DOHH2 (cell line): ENCODE measurements at regions not wholly inside any gene's neighbourhood (a gene's known extent, or its start where the extent isn't known, plus 50 kb on each side); places are given as distances from the start of the nearest gene placed in this dataset.
"Not testable (repeated sequence)": the region's sequence is repeated elsewhere in the genome, so short reads cannot be mapped to it uniquely, and the experiment has no call there.

Source experiments
- H3F3A ChIP-seq: fragments of 200-600 bp; sonication (generic), shearing (Covaris generic); 2 replicates; pipeline ENCODE4 v1.6.0; 2016; ENCODE audit warnings: antibody characterized with exemption, mild to moderate bottlenecking; ENCODE audit not compliant: control insufficient read depth, insufficient read depth
- H3K27ac ChIP-seq: fragments of 200-600 bp; sonication (generic); 2 replicates; pipeline ENCODE4 v1.5.1; 2014; ENCODE audit warnings: low read depth, mild to moderate bottlenecking, low read length, moderate library complexity
- H3K27me3 ChIP-seq: fragments of 200-600 bp; sonication (generic); 2 replicates; pipeline ENCODE4 v1.6.1; 2014; ENCODE audit warnings: mild to moderate bottlenecking, low read length, mixed read lengths; ENCODE audit not compliant: control insufficient read depth
- H3K36me3 ChIP-seq: fragments of 200-600 bp; sonication (generic); 2 replicates; pipeline ENCODE4 v1.6.1; 2014; ENCODE audit warnings: mild to moderate bottlenecking, low read length, moderate library complexity, mixed read lengths; ENCODE audit not compliant: control insufficient read depth
- H3K4me1 ChIP-seq: fragments of 200-600 bp; sonication (generic); 2 replicates; pipeline ENCODE4 v1.6.1; 2014; ENCODE audit warnings: mild to moderate bottlenecking, low read length, mixed read lengths; ENCODE audit not compliant: control insufficient read depth
- H3K4me2 ChIP-seq: fragments of 200-600 bp; sonication (generic); 2 replicates; pipeline ENCODE4 v1.6.0; 2014; ENCODE audit warnings: mild to moderate bottlenecking, low read length, moderate library complexity
- H3K4me3 ChIP-seq: fragments of 200-600 bp; sonication (generic); 2 replicates; pipeline ENCODE4 v1.5.1; 2014; ENCODE audit warnings: mild to moderate bottlenecking, low read length, mixed read lengths
- H3K79me2 ChIP-seq: fragments of 200-600 bp; sonication (generic); 2 replicates; pipeline ENCODE4 v1.6.1; 2014; ENCODE audit warnings: mild to moderate bottlenecking, low read length, mixed read lengths; ENCODE audit not compliant: control insufficient read depth
- H3K9me2 ChIP-seq: fragments of 200-600 bp; sonication (generic); replicated peaks from 2 replicates; pipeline ENCODE4 v1.6.1; 2014; ENCODE audit warnings: mild to moderate bottlenecking, low read length, mixed read lengths; ENCODE audit not compliant: control insufficient read depth
- H3K9me3 ChIP-seq: fragments of 200-600 bp; sonication (generic); 2 replicates; pipeline ENCODE4 v1.6.1; 2014; ENCODE audit warnings: antibody characterized with exemption, low read length, mixed read lengths; ENCODE audit not compliant: control insufficient read depth, insufficient read depth
- H4K20me1 ChIP-seq: fragments of 200-600 bp; sonication (generic); 2 replicates; pipeline ENCODE4 v1.6.0; 2014; ENCODE audit warnings: low read depth, mild to moderate bottlenecking, antibody characterized with exemption, low read length, moderate library complexity; ENCODE audit not compliant: control insufficient read depth, insufficient read depth
- CTCF ChIP-seq: fragments of 200-600 bp; sonication (generic); IDR thresholded peaks from one replicate; pipeline ENCODE4 v1.5.1; 2014; ENCODE audit warnings: antibody characterized with exemption, mild to moderate bottlenecking, low read depth, low read length; ENCODE audit not compliant: poor library complexity, severe bottlenecking
- EZH2phosphoT487 ChIP-seq: fragments of 200-600 bp; sonication (generic); IDR thresholded peaks from 2 replicates; pipeline ENCODE4 v1.6.1; 2017; ENCODE audit warnings: borderline replicate concordance, mild to moderate bottlenecking, antibody characterized with exemption, low read length, moderate library complexity, mixed read lengths

GRCh38 chr2:138081225-138082073 is 117.2 kb downstream of the HNMT start:
- Histone ChIP-seq H4K20me1 (no peaks in the 10 kb centered on the region), H3K4me1 (no peaks in the 10 kb centered on the region), H3K27ac (no peak overlapping the region), H3F3A (no peaks in the 10 kb centered on the region), H3K27me3 (no peaks in the 10 kb centered on the region), H3K4me2 (no peak overlapping the region), H3K9me2 (no peaks in the 10 kb centered on the region), H3K9me3 (no peaks in the 10 kb centered on the region), H3K36me3 (no peaks in the 10 kb centered on the region), H3K79me2 (no peaks in the 10 kb centered on the region), H3K4me3 (no peak overlapping the region)
- TF ChIP-seq EZH2phosphoT487 = no peak
- TF ChIP-seq CTCF = no peak

- no peak for TF ChIP-seq CTCF
- TF ChIP-seq EZH2phosphoT487 = no peak
- Histone ChIP-seq H4K20me1 (no peaks in the 10 kb centered on the region), H3K27me3 (no peaks in the 10 kb centered on the region)
Measured at GRCh38 chr2:138084206-138084605, 119.9 kb downstream of the HNMT start.

GRCh38 chr2:138085441-138085840 is 121.2 kb downstream of the HNMT start:
- not testable (repeated sequence) for H3K79me2 ChIP-seq, H3K4me3 ChIP-seq, H3K4me2 ChIP-seq, H3K9me2 ChIP-seq, H3K9me3 ChIP-seq, H3K36me3 ChIP-seq, H3F3A ChIP-seq, H3K27me3 ChIP-seq, H3K27ac ChIP-seq, H3K4me1 ChIP-seq, H4K20me1 ChIP-seq

More at GRCh38 chr2:138084206-138084605, 119.9 kb downstream of the HNMT start:
- Histone ChIP-seq H3K36me3 (no peaks in the 10 kb centered on the region), H3K4me3 (no peak overlapping the region), H3K79me2 (no peaks in the 10 kb centered on the region), H3K4me2 (no peak overlapping the region), H3K9me2 (no peaks in the 10 kb centered on the region), H3K27ac (no peak overlapping the region), H3F3A (no peaks in the 10 kb centered on the region), H3K4me1 (no peaks in the 10 kb centered on the region), H3K9me3 (no peaks in the 10 kb centered on the region)

GRCh38 chr2:138086576-138086975 is 122.3 kb downstream of the HNMT start:
- Histone ChIP-seq H3K4me3 (no peak overlapping the region), H3K4me2 (no peak overlapping the region), H3K36me3 (no peaks in the 10 kb centered on the region), H4K20me1 (no peaks in the 10 kb centered on the region), H3K27me3 (no peaks in the 10 kb centered on the region), H3K9me3 (no peaks in the 10 kb centered on the region), H3K79me2 (no peaks in the 10 kb centered on the region), H3K27ac (no peak overlapping the region), H3F3A (no peaks in the 10 kb centered on the region), H3K9me2 (no peaks in the 10 kb centered on the region), H3K4me1 (no peaks in the 10 kb centered on the region)
- TF ChIP-seq CTCF (no peak), EZH2phosphoT487 (no peak)
